NCI-H2227 (cell line): ENCODE measurements at regions not wholly inside any gene's neighbourhood (a gene's known extent, or its start where the extent isn't known, plus 50 kb on each side); places are given as distances from the start of the nearest gene placed in this dataset.

Experiments used
- DNase-seq: peaks from one replicate; lab custom pipeline; 2025; ENCODE audit not compliant: unreplicated experiment; lab: John Stamatoyannopoulos, UW

DNA sequence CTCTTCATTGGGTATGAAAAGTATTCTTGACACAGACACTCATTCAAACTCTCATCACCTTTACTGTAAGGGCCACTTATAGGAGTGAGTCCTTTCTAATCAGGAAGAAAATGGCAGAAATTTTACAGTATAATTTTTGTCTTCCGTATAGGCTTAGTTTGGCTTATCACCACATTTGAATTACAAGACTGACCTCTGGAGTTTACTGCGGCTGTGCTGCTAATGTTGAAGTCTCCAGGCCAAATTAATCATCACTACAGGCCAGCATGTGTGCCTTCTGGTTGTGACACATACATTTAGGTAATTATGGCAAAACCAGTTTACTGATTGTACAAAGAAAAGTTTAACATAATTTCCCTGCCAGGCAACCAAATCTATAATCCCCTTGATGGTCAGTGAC lies 753.6 kb upstream of the GCFC2 start:
- DNase-seq, result no peak

DNA sequence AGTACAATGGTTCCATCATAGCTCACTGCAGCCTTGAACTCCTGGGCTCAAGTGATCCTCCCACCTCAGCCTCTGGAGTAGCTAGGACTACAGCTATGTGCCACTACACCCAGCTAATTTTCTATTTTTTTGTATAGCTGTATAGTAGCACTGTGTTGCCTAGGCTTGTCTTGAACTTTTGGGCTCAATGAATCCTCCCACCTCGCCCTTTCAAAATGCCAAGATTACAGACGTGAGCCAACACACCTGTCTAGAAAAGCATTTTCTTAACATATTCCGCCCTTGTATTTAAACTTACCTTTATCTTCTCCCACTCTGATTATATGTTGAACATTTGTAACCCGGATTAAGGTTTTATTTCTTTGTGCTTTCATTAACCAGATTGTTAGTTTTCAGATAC lies 750.7 kb upstream of the GCFC2 start:
- DNase-seq, result no peak

DNA sequence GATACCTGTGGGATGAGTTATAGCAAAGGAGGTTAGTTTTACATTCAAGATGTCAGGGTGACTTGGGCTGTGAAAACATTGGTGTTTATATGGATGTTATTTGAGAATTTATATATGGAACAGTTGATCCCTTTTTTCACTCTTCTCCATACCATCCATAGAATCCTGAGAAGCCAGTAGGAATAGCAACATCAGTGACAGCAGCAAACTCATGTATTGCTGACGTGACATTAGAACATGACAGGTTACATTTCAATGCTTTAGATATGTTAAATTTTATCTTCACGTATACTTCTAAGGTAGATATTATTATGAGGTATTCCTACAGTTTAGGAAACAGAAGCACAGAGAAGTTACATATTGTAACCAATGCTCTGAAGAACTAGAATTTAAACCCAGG lies 745.2 kb upstream of the GCFC2 start:
- no peak for DNase-seq

GRCh38 chr2:76450024-76450475 lies 739.3 kb upstream of the GCFC2 start:
- DNase-seq, result no peak

DNA sequence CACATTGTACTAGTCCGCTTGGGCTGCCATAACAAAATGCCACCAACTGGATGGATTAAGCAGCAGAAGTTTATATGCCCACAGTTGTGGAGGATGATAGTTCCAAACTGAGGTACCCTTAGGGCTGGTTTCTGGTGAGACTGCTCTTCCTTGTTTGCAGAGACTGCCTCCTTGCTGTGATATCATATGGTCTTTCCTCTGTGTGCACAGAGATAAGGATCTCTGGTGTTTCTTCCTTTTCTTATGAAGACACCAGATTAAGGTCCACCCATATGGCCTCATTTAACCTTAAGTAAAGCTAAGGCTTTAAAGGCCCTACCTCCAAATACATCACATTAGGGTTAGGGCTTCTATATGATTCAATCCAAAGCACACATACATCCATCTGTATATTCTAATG lies 738.2 kb upstream of the GCFC2 start:
- no peak for DNase-seq

DNA sequence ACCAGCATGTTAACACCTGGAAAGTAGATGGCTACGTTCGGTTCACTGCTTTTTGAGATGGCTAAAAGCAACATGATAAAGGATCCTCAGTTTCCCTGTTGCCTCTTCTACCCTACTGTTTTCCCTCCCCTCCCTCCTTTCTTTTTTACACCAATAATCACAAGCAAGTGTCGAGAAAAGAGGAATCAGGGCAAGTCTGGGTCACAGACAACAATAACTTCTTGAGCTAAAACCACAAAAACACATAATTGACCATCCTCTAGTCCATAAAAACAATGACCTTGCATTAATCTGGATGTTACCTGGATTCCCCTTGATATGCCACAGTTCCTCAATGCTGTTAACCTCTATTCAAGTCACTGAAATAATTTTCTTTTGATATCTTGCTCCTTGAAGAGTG lies 736.6 kb upstream of the GCFC2 start:
- DNase-seq, result no peak

DNA sequence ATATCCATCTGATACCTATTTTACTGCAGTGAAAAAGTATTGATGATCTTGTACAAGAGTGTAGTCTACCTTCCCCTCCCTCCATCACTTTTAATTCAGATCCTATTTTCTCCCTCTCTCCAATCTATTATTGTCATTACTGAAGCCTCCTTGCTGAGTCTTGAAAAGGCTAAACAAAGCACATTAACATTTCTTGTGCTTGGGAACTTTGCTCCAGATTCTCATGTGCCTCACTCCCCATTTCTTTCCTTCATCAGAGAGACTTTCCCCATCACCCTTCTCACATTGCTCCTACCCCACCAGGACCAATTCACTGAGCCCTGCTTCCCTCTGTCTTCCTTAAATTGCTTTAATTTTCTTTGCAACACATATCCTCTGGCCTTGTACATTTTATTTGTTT lies 736.2 kb upstream of the GCFC2 start:
- DNase-seq, result no peak

DNA sequence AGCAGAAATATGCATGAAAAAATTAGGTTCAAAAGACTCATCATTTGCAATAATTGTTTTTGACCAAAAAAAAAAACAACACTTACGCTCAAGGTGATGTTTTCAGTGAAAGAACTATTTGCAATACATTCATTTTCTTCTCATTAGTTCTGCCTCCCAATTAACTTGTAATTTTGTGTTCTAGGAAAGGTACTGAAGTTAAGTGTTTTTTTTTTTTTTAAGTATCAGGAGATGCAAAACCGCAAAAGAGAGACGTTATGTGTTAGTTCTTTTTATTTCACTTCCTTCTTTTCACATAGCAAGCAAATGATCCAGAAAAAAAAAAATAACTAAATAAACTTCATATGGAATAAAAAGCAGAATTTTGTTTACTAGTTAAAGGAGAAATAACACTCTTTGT lies 735.2 kb upstream of the GCFC2 start:
- no peak for DNase-seq

- no peak for DNase-seq
Measured at GRCh38 chr2:76444732-76445131, 734.0 kb upstream of the GCFC2 start.

DNA sequence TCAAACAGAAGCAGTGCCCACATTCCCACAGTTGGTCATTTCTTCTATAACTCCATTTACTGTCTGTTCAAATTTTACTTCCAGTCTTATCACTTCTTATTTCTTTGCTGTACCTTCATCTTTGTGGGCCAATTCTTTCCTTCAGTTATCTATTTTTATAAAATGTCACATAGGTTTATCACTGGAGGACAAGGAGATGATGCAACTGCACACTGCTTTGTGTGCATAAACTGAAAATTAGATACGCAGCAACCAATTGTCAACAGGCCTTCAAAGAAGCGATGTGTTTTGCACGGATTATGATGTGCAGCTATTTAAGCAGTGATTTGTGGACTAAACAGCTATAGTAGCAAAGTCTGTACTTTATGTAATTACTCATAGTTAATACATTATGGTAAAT lies 726.8 kb upstream of the GCFC2 start:
- DNase-seq, result no peak

DNA sequence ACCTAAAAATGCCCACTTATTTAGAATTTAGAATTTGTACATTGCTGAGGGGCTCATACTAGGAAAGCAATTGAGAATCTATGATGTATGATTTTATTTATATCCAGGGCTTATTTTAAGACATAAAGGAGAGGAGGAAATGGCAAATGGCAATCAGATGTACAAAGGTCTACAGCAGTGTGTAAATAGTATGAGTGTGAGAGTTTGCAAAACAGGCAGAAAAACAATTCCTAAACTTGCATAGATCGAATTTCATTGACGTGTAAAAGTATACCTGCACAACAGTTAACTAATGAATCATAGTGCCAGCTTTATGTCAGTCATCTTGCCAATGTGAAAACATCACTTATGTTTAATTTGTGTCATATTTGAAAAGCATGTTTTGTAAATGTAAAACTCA lies 718.7 kb upstream of the GCFC2 start:
- no peak for DNase-seq

DNA sequence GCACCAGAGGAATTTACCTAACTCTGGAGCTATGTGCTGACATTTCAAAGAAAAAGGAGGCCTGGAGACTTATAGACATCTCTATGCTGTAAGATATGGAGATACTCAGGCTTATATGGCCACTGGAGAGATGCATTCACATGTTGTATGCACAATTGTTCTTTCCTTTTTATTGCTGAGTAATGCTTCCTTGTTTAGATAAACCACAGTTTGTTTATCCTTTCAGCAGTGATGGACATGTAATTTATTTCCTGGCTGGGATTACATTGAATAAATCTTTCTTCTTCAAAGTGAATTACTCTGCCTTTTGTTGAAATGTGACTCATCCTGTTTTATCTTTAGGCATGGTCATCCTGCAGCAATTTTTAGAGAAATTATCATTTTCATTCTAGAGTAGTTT lies 716.7 kb upstream of the GCFC2 start:
- no peak for DNase-seq

- DNase-seq, result no peak
Measured at GRCh38 chr2:76415821-76416220, 705.1 kb upstream of the GCFC2 start.

- DNase-seq, result no peak
Measured at GRCh38 chr2:76413436-76413835, 702.7 kb upstream of the GCFC2 start.

DNA sequence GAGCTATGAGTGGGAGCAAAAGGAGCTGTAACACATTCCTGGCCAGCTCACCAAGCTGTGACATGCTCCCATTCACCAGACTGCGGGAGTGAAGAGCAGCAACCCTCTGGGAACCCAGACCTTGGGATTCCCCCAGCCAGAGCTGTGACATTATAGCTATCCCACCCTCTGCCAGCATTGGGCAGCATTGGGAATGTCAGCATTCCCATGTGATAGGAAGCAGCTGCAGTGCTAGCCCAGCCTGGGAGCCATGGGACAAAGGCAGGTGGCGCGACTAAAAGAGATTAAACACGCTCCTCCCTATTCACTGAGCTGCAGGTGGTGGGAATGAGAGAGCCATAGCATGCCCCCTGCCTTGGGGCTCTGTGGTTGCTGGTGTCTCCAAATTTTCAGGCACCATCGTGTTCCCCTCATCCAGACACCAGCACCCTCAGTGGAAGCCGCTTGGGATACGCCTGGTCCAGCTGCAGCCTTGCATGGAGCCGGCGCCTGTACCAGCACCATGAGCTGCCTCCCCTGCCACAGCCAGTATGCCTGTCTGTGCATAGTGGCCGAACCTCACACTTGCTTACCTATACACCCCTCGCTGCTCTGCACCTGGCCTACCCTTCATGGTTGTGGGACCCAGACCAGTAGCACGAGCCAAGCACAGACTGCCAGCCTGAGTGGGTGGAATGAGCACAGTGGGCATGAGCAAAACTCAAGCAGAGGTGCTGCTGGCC lies 695.6 kb upstream of the GCFC2 start:
- DNase-seq, result no peak

DNA sequence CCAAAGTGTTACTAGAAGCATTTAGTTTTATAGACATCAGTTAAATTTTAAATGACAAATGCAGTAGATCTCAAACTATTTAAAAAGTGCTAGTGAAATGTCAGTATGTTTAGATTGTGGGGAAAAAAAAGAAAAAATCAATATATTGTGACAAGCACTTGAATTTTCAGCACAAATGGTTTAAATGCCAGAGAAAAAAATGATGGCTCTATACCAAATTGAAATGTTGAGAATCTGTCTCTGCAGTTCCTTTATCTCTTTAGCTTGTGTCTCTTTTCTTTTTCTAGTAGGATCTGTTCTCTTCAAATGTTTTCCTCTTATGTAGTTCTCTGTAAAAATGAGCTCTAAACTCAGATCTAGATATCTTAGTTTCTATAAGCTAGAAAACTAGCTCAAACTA lies 682.6 kb upstream of the GCFC2 start:
- no peak for DNase-seq

- peak; percentile 23 for DNase-seq
Measured at GRCh38 chr2:76391678-76392077, 681.0 kb upstream of the GCFC2 start.

DNA sequence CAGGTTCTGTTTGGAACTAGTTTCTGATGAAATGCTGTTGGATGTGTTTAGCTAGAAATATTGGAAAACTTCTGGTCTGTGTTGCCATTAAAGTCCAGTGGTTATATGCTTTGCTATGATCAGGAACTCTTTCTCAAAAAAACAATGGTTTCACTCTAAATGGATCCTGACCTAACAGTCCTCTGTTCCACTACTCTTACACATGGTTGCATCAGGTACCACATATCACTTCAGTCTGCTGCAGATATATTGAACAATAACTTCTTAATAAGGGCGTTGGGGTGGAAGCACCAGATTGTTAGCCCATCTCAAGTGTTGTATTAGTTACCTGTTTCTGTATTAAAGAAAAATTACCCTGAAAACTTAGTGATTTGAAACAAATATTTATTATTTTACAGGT lies 676.6 kb upstream of the GCFC2 start:
- no peak for DNase-seq

- peak; percentile 21 for DNase-seq
Measured at GRCh38 chr2:76385943-76386342, 675.2 kb upstream of the GCFC2 start.

DNA sequence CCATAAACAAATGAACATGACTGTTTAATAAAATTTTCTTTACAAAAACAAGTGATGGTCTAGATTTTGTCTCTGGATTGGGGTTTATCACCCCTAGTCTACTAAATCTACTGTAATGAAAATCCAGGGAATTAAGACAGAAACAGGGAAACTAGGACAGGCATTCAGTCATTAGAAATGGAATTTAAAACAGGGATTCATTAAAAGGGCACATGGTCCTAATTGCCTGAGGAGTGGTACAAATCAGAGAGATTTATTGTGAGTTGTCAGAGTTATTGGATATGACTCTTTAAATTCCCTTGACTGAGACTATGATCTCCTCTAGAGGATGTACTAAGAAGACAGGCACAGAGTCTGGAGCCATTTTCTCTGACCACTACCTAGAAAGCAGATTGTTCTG lies 670.9 kb upstream of the GCFC2 start:
- no peak for DNase-seq

DNA sequence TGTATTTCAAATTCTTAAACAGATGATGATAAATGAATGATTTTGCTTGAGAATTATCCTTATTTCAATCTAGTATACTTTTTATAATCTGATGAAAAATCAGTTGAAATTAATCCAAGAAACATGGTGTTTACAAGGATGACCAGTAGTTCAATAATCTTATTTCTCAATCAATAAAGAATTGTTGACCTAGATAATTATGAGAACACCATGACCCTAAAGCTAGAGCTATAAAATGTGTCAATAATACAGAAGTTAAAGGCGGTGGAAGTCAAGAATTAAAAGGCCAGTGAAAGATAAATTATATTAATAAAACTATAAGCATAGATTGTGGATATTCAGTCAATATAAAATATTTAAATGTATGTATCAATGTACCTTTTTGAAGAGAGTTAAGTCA lies 667.4 kb upstream of the GCFC2 start:
- no peak for DNase-seq

DNA sequence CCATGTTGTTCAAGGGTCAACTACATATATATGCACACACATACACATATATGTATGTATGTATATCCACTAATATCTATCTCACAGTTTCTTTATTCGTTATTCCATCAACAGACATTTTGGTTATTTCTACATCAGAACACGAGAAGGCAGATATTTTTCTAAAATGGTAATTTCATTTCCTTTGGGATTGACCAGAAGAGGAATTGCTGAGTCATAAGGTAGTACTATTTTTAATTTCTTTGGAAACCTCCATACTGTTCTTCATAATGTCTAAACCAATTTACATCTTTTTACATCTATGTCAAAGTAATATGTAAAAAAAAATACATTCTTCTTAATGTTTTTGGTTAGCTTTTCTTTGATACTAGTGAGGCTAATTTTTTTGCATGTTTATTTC lies 630.7 kb upstream of the GCFC2 start:
- no peak for DNase-seq

- no peak for DNase-seq
Measured at GRCh38 chr2:76332871-76333270, 622.2 kb upstream of the GCFC2 start.
